Fibroblast of lung (primary cell): ENCODE measurements at regions not wholly inside any gene's neighbourhood (a gene's known extent, or its start where the extent isn't known, plus 50 kb on each side); places are given as distances from the start of the nearest gene placed in this dataset.

Source experiments
- DNase-seq, 2 donors: peaks; one replicate each; pipeline versions ENCODE4 v3.0.0 to v3.0.0-alpha.2; 2010; ENCODE audit warnings: low read depth in 2 of 2
- H2AFZ ChIP-seq: 2 replicates; pipeline ENCODE4 v1.5.1; 2012; ENCODE audit warnings: low read length, control low read depth, inconsistent platforms
- H3K27ac ChIP-seq: 2 replicates; pipeline ENCODE4 v1.5.1; 2011; ENCODE audit warnings: low read length, control low read depth; ENCODE audit not compliant: insufficient read depth
- H3K27me3 ChIP-seq: 2 replicates; pipeline ENCODE4 v1.5.1; 2011; ENCODE audit warnings: mild to moderate bottlenecking, low read length; ENCODE audit not compliant: control insufficient read depth, insufficient read depth
- H3K36me3 ChIP-seq: 2 replicates; pipeline ENCODE4 v1.5.1; 2011; ENCODE audit warnings: low read length; ENCODE audit not compliant: control insufficient read depth, insufficient read depth
- H3K4me1 ChIP-seq: 2 replicates; pipeline ENCODE4 v1.5.1; 2011; ENCODE audit warnings: low read length; ENCODE audit not compliant: control insufficient read depth, insufficient read depth; ENCODE audit errors: extremely low read depth
- H3K4me2 ChIP-seq: 2 replicates; pipeline ENCODE4 v1.5.1; 2011; ENCODE audit warnings: low read length, control low read depth; ENCODE audit not compliant: insufficient read depth; ENCODE audit errors: extremely low read depth
- H3K4me3 ChIP-seq, 4 experiments: fragments of 200-600 bp in 1 of 4; sonication (generic) in 1 of 4; replicated peaks in 1 of 4; 2 replicates each; pipeline ENCODE4 v1.5.1; 2011 to 2016; ENCODE audit warnings: low read length in 4 of 4, low read depth in 3 of 4, mild to moderate bottlenecking in 3 of 4, control low read depth in 2 of 4, inconsistent platforms in 1 of 4, mixed read lengths in 1 of 4; ENCODE audit not compliant: insufficient read depth in 1 of 4; ENCODE audit errors: control extremely low read depth in 1 of 4
- H3K79me2 ChIP-seq: 2 replicates; pipeline ENCODE4 v1.5.1; 2012; ENCODE audit warnings: mild to moderate bottlenecking, low read length, inconsistent platforms; ENCODE audit not compliant: control insufficient read depth, insufficient read depth
- H3K9ac ChIP-seq: 2 replicates; pipeline ENCODE4 v1.5.1; 2011; ENCODE audit warnings: mild to moderate bottlenecking, low read length, control low read depth; ENCODE audit not compliant: insufficient read depth
- H3K9me3 ChIP-seq: 2 replicates; pipeline ENCODE4 v1.5.1; 2012; ENCODE audit warnings: low read depth, low read length; ENCODE audit not compliant: control insufficient read depth, insufficient read depth
- H4K20me1 ChIP-seq: 2 replicates; pipeline ENCODE4 v1.5.1; 2011; ENCODE audit warnings: low read length; ENCODE audit not compliant: control insufficient read depth, insufficient read depth; ENCODE audit errors: extremely low read depth
- CTCF ChIP-seq, 2 donors: IDR thresholded peaks in 1 of 2; conservative IDR thresholded peaks in 1 of 2; 1 replicate in 1 of 2; 2 replicates in 1 of 2; pipeline ENCODE4 v1.5.1; 2011 to 2012; ENCODE audit warnings: low read length in 2 of 2, control low read depth in 1 of 2, inconsistent platforms in 1 of 2, low read depth in 1 of 2, mild to moderate bottlenecking in 1 of 2
- EZH2 ChIP-seq: IDR thresholded peaks from 2 replicates; pipeline ENCODE4 v1.5.1; 2012; ENCODE audit warnings: low read length, control low read depth, mild to moderate bottlenecking; ENCODE audit errors: missing control alignments

- Histone ChIP-seq H4K20me1 (no peaks in the 10 kb centered on the region), H3K4me3 (no peak overlapping the region), H2AFZ (no peak overlapping the region), H3K36me3 (no peaks in the 10 kb centered on the region), H3K4me1 (no peaks in the 10 kb centered on the region), H3K9ac (no peak overlapping the region), H3K27ac (no peak overlapping the region), H3K4me2 (no peak overlapping the region), H3K9me3 (no peaks in the 10 kb centered on the region), H3K79me2 (no peaks in the 10 kb centered on the region), H3K27me3 (no peaks in the 10 kb centered on the region)
- DNase-seq: no peak
- TF ChIP-seq EZH2: no peak
- no peak for TF ChIP-seq CTCF (conservative IDR thresholded peaks at IDR 0.05 in 1 of 2, IDR thresholded peaks at IDR 0.05 in 1 of 2; ENCODE audit: low read depth in 1 of 2, low read length in 2 of 2)
Observed at GRCh38 chr20:56793916-56794315, 164.8 kb downstream of the TFAP2C start.

GRCh38 chr20:56795492-56795891 lies 166.4 kb downstream of the TFAP2C start:
- DNase-seq: no peak
- Histone ChIP-seq H3K4me2 (no peak overlapping the region), H3K4me3 (no peak overlapping the region), H3K4me1 (no peaks in the 10 kb centered on the region), H3K27ac (no peak overlapping the region), H3K79me2 (no peaks in the 10 kb centered on the region), H4K20me1 (no peaks in the 10 kb centered on the region), H3K36me3 (no peaks in the 10 kb centered on the region), H3K27me3 (peaks cover 3% of the 10 kb centered on the region), H3K9ac (no peak overlapping the region), H2AFZ (no peak overlapping the region), H3K9me3 (no peaks in the 10 kb centered on the region)
- TF ChIP-seq EZH2: no peak
- TF ChIP-seq CTCF (conservative IDR thresholded peaks at IDR 0.05 in 1 of 2, IDR thresholded peaks at IDR 0.05 in 1 of 2; ENCODE audit: low read depth in 1 of 2, low read length in 2 of 2): no peak

- no peaks in the 10 kb centered on the region for H3K79me2 ChIP-seq
- no peak overlapping the region for H2AFZ ChIP-seq
- no peak overlapping the region for H3K9ac ChIP-seq
- no peak for DNase-seq
- no peak overlapping the region for H3K27ac ChIP-seq
- no peak overlapping the region for H3K4me2 ChIP-seq
- no peaks in the 10 kb centered on the region for H3K4me1 ChIP-seq
- H3K27me3 ChIP-seq: peaks cover 3% of the 10 kb centered on the region
- no peak for TF ChIP-seq EZH2
- H3K9me3 ChIP-seq: no peaks in the 10 kb centered on the region
- H3K4me3 ChIP-seq: no peak overlapping the region
- H4K20me1 ChIP-seq: no peaks in the 10 kb centered on the region
- no peaks in the 10 kb centered on the region for H3K36me3 ChIP-seq
Observed at GRCh38 chr20:56796345-56796744, 167.2 kb downstream of the TFAP2C start.

GRCh38 chr20:56797023-56797422 lies 167.9 kb downstream of the TFAP2C start:
- no peak overlapping the region for H3K27ac ChIP-seq
- no peaks in the 10 kb centered on the region for H3K36me3 ChIP-seq
- no peaks in the 10 kb centered on the region for H3K4me1 ChIP-seq
- TF ChIP-seq CTCF (conservative IDR thresholded peaks at IDR 0.05 in 1 of 2, IDR thresholded peaks at IDR 0.05 in 1 of 2; ENCODE audit: low read depth in 1 of 2, low read length in 2 of 2) (no peak), EZH2 (no peak)
- H3K4me3 ChIP-seq: no peak overlapping the region
- no peaks in the 10 kb centered on the region for H3K9me3 ChIP-seq
- H2AFZ ChIP-seq: no peak overlapping the region
- no peak overlapping the region for H3K4me2 ChIP-seq
- H3K27me3 ChIP-seq: peaks cover 3% of the 10 kb centered on the region
- no peak for DNase-seq
- H4K20me1 ChIP-seq: no peaks in the 10 kb centered on the region
- H3K79me2 ChIP-seq: no peaks in the 10 kb centered on the region
- H3K9ac ChIP-seq: no peak overlapping the region
